AG09319 (cell line): ENCODE measurements at regions not wholly inside any gene's neighbourhood (a gene's known extent, or its start where the extent isn't known, plus 50 kb on each side); places are given as distances from the start of the nearest gene placed in this dataset.

Experiments
- DNase-seq: peaks from one replicate; pipeline ENCODE4 v3.0.0-alpha.2; 2010; ENCODE audit warnings: low read depth; ENCODE audit errors: extremely low read depth
- TF ChIP-seq, protein P1 (sequence below): IDR thresholded peaks from 2 replicates; pipeline ENCODE4 v1.5.1; 2011; ENCODE audit warnings: low read depth, mild to moderate bottlenecking, inconsistent platforms, low read length, moderate library complexity

DNA sequence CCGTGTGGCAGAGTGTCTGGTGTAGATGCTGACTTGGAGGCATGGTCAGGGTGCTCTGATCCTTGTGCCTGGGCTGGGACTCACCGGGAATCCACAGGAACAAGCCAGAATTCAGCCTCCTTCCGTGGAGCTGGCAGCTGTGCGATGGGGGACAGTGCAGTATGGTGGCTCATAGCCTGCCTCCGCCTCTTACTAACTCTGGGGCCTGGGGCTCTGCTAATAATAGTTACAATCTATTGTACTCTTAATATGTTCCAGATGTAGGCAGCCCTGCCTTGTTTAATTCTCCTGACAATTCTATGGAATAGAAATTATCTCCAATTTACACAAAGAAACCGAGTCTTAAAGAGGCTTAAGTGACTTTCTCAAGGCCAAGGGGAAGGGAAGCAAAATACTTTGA is 77.6 kb downstream of the PCDH1 start:
- peak; percentile 2 for DNase-seq
- TF ChIP-seq, protein P1, sequence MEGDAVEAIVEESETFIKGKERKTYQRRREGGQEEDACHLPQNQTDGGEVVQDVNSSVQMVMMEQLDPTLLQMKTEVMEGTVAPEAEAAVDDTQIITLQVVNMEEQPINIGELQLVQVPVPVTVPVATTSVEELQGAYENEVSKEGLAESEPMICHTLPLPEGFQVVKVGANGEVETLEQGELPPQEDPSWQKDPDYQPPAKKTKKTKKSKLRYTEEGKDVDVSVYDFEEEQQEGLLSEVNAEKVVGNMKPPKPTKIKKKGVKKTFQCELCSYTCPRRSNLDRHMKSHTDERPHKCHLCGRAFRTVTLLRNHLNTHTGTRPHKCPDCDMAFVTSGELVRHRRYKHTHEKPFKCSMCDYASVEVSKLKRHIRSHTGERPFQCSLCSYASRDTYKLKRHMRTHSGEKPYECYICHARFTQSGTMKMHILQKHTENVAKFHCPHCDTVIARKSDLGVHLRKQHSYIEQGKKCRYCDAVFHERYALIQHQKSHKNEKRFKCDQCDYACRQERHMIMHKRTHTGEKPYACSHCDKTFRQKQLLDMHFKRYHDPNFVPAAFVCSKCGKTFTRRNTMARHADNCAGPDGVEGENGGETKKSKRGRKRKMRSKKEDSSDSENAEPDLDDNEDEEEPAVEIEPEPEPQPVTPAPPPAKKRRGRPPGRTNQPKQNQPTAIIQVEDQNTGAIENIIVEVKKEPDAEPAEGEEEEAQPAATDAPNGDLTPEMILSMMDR = no peak

DNA sequence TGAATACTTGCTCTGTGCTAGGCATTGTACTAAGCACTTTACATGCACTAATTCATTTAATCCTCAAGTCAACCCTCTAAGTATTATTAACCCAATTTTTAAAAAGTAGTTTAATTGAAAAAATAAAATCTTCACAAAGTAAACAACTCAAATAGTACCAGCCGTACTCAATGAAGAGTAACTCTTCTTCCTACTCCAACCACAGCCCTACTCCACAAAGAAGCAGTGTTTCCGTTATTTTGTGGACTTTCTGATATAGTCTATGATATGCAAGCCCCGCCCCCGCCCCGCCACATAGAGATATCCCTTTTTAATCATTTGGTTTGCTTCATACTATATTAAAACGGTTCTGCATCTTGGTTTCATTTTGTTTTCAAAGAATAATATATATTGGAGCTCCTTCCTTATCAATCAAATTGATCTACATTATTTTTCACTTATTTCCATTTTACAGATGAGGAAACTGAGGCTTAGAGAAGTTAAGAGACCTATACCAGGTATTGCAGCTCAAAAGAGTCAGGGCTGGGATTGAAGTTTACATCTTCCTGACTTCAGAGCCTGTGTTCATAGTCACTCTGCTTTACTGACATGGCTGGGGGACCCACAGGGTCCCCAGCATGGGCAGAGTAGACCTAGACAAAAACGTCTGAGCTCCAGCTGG is 78.6 kb downstream of the PCDH1 start:
- DNase-seq = no peak
- TF ChIP-seq, protein P1 = no peak

DNA sequence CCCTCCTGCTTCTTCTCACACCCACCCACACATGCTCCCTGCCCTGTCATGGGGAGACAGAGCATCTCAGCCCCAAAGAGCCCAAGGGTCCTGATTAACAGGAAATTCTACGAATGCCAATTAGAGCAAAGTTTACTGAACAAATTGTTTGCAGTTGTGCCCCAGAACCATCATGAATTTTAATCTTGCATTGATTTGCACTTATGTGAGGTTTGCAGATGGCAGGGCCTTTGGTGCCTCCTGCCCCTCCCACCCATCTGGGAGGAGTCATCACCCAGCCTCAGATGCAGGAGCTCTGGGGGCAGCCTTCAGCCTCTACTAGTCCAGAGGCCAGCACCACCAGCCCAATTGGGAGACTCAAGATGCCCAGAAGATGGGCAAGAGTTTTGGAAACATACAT is 80.8 kb downstream of the PCDH1 start:
- TF ChIP-seq, protein P1 = no peak
- DNase-seq = no peak

DNA sequence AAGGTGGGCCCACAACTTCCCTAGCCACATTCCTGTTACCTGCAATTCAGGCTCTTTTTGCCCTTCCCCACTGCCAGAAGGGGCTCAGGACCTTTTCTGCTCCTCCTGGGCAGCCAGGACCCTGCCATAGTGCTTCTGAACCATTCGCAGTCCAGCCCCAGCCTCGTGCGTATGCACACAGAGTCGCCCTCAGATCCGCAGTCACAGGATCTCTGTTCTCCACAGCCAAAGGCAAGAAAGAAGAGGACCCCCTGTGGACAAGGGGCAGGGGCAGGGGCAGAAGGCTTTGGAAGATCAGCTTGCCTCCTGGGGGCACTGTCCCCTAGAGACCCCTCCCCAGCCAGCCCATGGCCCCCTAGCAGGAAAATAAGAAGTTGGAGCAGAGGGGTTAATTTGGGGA is 82.8 kb downstream of the PCDH1 start:
- TF ChIP-seq, protein P1 = no peak
- no peak for DNase-seq

DNA sequence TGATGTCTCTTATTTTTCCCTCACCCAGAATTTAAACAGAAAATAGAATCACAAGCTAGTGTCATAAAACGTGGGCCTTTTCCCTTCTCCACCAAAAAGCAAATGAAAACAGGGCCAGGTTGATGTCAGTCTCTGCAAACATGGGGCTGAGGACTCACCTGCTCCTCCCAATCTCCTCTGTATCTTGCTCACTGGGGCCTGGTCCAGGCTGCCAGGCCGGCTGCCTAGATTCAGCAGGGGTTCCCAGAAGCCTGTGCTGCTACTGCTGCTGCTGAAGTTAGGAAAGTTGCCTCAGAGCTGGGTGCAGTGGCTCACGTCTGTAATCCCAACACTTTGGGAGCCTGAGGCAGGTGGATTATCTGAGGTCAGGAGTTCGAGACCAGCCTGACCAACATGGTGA is 84.3 kb downstream of the PCDH1 start:
- DNase-seq = no peak
- TF ChIP-seq, protein P1 = no peak

DNA sequence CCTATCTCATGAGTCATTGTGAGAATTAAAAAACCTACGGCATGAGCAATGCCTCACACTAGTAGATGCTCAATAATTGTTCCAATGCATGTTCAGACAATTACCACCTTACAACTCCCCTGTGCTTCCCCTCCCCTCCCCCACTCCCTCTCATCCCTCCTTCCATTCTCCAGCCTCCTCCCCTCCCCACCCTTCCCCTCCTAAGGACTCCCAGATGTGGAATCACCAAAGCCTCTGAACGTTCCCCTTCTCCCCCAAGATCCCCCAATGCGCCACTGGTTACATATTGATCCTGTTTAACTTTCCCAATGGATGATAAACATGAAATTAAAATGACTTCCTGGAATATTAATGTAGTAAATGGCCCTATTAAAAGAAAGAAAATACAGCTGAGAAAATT is 84.8 kb downstream of the PCDH1 start:
- TF ChIP-seq, protein P1 = no peak

DNA sequence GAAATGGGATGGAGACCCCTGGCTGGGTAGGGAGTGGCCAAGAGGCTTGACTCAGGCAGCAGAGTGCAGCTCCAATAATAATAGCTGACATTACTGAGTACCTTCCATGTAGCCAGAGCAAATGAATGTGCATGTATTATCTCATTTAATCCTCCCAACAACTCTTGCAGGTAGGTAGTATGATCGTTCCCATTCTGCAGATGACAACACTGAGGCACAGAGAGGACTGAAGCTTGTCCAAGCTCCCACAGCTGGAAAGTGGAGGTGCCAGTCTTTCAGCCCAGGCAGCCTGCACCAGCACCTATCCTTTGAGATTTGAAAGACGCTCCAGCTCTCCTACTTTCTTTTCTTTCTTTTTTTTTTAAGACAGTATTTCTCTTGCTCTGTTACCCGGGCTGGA is 87.6 kb downstream of the PCDH1 start:
- no peak for DNase-seq
- TF ChIP-seq, protein P1 = no peak

More for the DNA sequence above, 84.8 kb downstream of the PCDH1 start:
- DNase-seq = no peak
